Thoracic aorta (tissue), 2 donors: ENCODE measurements at regions not wholly inside any gene's neighbourhood (a gene's known extent, or its start where the extent isn't known, plus 50 kb on each side); places are given as distances from the start of the nearest gene placed in this dataset.

Experiments
- ATAC-seq: fragments of 150-250 bp; one replicate; pipeline ENCODE4 v1.8.0; 2017; ENCODE audit warnings: low read depth; ENCODE audit not compliant: insufficient number of reproducible peaks, low FRiP score
- DNase-seq: peaks from one replicate; pipeline ENCODE4 v3.0.0-alpha.2; 2020; ENCODE audit warnings: low spot score
- H3K27ac ChIP-seq, 2 donors: fragments of 200-600 bp; sonication (generic); 1 replicate in 1 of 2; 2 replicates in 1 of 2; pipeline ENCODE4 v1.5.1; 2016; ENCODE audit warnings: mild to moderate bottlenecking in 2 of 2, moderate library complexity in 2 of 2
- H3K27me3 ChIP-seq: fragments of 200-600 bp; sonication (generic); replicated peaks from 2 replicates; pipeline ENCODE4 v1.6.0; 2016; ENCODE audit warnings: mild to moderate bottlenecking; ENCODE audit not compliant: insufficient read depth
- H3K36me3 ChIP-seq: fragments of 200-600 bp; sonication (generic); one replicate; pipeline ENCODE4 v1.5.1; 2016
- H3K4me1 ChIP-seq, 2 donors: fragments of 200-600 bp; sonication (generic); 1 replicate in 1 of 2; 2 replicates in 1 of 2; pipeline versions ENCODE4 v1.5.1 to v1.6.0; 2016; ENCODE audit warnings: low read depth in 2 of 2, mild to moderate bottlenecking in 1 of 2; ENCODE audit not compliant: control insufficient read depth in 1 of 2
- H3K4me3 ChIP-seq: fragments of 200-600 bp; sonication (generic); 2 replicates; pipeline ENCODE4 v1.5.1; 2016; ENCODE audit warnings: mild to moderate bottlenecking
- H3K9me3 ChIP-seq: fragments of 200-600 bp; sonication (generic); 2 replicates; pipeline ENCODE4 v1.5.1; 2016
- CTCF ChIP-seq: fragments of 200-600 bp; sonication (generic); IDR thresholded peaks from one replicate; pipeline ENCODE4 v1.5.1; 2019; ENCODE audit warnings: antibody characterized with exemption

GRCh38 chr1:219753914-219754313 is 141.0 kb upstream of the ZC3H11B start:
- Histone ChIP-seq H3K9me3 (no peaks in the 10 kb centered on the region), H3K4me3 (no peak overlapping the region), H3K36me3 (no peaks in the 10 kb centered on the region), H3K27me3 (no peaks in the 10 kb centered on the region), H3K4me1 (no peaks in the 10 kb centered on the region), H3K27ac (no peak overlapping the region)
- DNase-seq (no peak), ATAC-seq (no peak)
- no peak for TF ChIP-seq CTCF

- Histone ChIP-seq H3K4me1 (no peaks in the 10 kb centered on the region), H3K9me3 (no peaks in the 10 kb centered on the region), H3K36me3 (no peaks in the 10 kb centered on the region), H3K27me3 (no peaks in the 10 kb centered on the region), H3K27ac (no peak overlapping the region), H3K4me3 (no peak overlapping the region)
- ATAC-seq (no peak), DNase-seq (no peak)
- no peak for TF ChIP-seq CTCF
Measured at GRCh38 chr1:219752645-219753044, 139.7 kb upstream of the ZC3H11B start.

DNA sequence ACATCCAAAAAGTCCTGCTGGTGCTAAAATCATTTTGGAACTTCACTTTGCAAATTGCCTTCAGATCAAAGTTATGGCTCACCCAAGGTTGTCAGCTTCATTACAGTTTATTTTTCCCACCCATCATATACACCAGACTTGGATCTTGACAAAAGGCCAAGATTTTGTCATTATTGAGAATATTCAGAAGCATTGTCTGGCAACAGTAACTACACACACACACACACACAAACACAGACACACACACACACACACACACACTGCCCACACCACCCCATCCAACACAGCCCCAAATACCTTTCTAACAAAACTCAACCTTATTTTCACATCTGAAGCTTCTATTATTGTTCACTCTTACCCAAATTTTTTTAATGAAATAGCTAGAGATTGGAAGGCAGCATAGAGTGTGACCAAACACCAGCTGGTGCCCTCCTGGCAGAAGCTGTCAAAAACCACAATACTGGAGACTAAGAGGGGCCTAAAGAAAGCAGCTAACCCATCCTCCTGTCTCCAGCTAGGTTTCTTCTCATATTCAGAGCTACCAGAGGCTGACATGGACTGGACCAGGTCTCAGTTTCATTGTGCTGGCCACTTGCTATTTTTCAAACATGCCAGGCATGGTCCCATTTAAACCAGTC is 139.1 kb upstream of the ZC3H11B start:
- H3K4me3 ChIP-seq = no peak overlapping the region
- no peak for TF ChIP-seq CTCF
- no peak overlapping the region for H3K27ac ChIP-seq
- DNase-seq (no peak), ATAC-seq (no peak)
- H3K9me3 ChIP-seq = no peaks in the 10 kb centered on the region
- H3K4me1 ChIP-seq = no peaks in the 10 kb centered on the region
- H3K36me3 ChIP-seq = no peaks in the 10 kb centered on the region
- no peaks in the 10 kb centered on the region for H3K27me3 ChIP-seq

- TF ChIP-seq CTCF = no peak
- Histone ChIP-seq H3K27ac (no peak overlapping the region), H3K4me3 (no peak overlapping the region), H3K36me3 (no peaks in the 10 kb centered on the region), H3K27me3 (no peaks in the 10 kb centered on the region), H3K4me1 (no peaks in the 10 kb centered on the region), H3K9me3 (no peaks in the 10 kb centered on the region)
- DNase-seq (no peak), ATAC-seq (no peak)
Measured at GRCh38 chr1:219749370-219749769, 136.5 kb upstream of the ZC3H11B start.

GRCh38 chr1:219746141-219746540 is 133.2 kb upstream of the ZC3H11B start:
- no peak for DNase-seq
- Histone ChIP-seq H3K9me3 (no peaks in the 10 kb centered on the region), H3K4me3 (no peak overlapping the region), H3K27me3 (no peaks in the 10 kb centered on the region), H3K4me1 (no peaks in the 10 kb centered on the region), H3K27ac (no peak overlapping the region), H3K36me3 (no peaks in the 10 kb centered on the region)
- no peak for ATAC-seq
- no peak for TF ChIP-seq CTCF
